Calu3 (cell line): ENCODE measurements at regions not wholly inside any gene's neighbourhood (a gene's known extent, or its start where the extent isn't known, plus 50 kb on each side); places are given as distances from the start of the nearest gene placed in this dataset.
A peak's percentile ranks its signal among the peaks of the same experiment; 100 is the strongest.
"Not testable (repeated sequence)": the region's sequence is repeated elsewhere in the genome, so short reads cannot be mapped to it uniquely, and the experiment has no call there.

Experiments
- BruUV-seq: library from RNA; stranded (reverse); fragments of 400-500 nt; replicated peaks from 2 replicates; lab custom pipeline; 2021; lab: Mats Ljungman, UMichigan
- CTCF ChIA-PET: fragments of 300-600 bp; sonication (Branson Sonifier 250); formaldehyde crosslinking; loops from one replicate; lab custom pipeline; 2022; ENCODE audit warnings: antibody characterized with exemption; lab: Charles Lee
- DNase-seq: peaks from one replicate; pipeline ENCODE4 v3.0.0; 2022
- H3K27ac Mint-ChIP-seq: one replicate; pipeline ENCODE4 v1.8.0; 2022; ENCODE audit warnings: mixed read lengths; ENCODE audit not compliant: unreplicated experiment
- H3K27me3 Mint-ChIP-seq: one replicate; pipeline ENCODE4 v1.8.0; 2022; ENCODE audit warnings: mixed read lengths; ENCODE audit not compliant: unreplicated experiment
- H3K36me3 Mint-ChIP-seq: one replicate; pipeline ENCODE4 v1.8.0; 2022; ENCODE audit warnings: mild to moderate bottlenecking, moderate library complexity, mixed read lengths; ENCODE audit not compliant: insufficient read depth, unreplicated experiment
- H3K4me1 Mint-ChIP-seq: one replicate; pipeline ENCODE4 v1.8.0; 2022; ENCODE audit warnings: mild to moderate bottlenecking, low read depth, mixed read lengths; ENCODE audit not compliant: unreplicated experiment
- H3K4me3 Mint-ChIP-seq: one replicate; pipeline ENCODE4 v1.8.0; 2022; ENCODE audit warnings: mild to moderate bottlenecking, low read depth, moderate library complexity, mixed read lengths; ENCODE audit not compliant: unreplicated experiment
- H3K9me3 Mint-ChIP-seq: one replicate; pipeline ENCODE4 v1.8.0; 2022; ENCODE audit warnings: low read depth, mixed read lengths; ENCODE audit not compliant: unreplicated experiment
- CTCF ChIP-seq: fragments of 200-600 bp; IDR thresholded peaks from one replicate; pipeline ENCODE4 v1.8.0; 2022; ENCODE audit warnings: antibody characterized with exemption; ENCODE audit not compliant: unreplicated experiment
- intact Hi-C: fragments of 100-400 bp; cut with micrococcal nuclease; formaldehyde crosslinking; loops from one replicate; pipeline ENCODE4 v1.10.0; 2022; ENCODE audit not compliant: unreplicated experiment

- CTCF ChIA-PET, result no interaction called here
- no TSS peak for BruUV-seq
- intact Hi-C loops, result no loop called here
- Mint-ChIP-seq H3K36me3 (no peaks in the 10 kb centered on the region), H3K27ac (no peak overlapping the region), H3K9me3 (no peaks in the 10 kb centered on the region), H3K4me1 (no peaks in the 10 kb centered on the region), H3K27me3 (no peaks in the 10 kb centered on the region), H3K4me3 (no peak overlapping the region)
- TF ChIP-seq CTCF, result no peak
- peak; percentile 3 for DNase-seq
Measured at GRCh38 chr11:89625171-89625570, 84.9 kb upstream of the TRIM77 start.

- Mint-ChIP-seq H3K27ac (no peak overlapping the region), H3K9me3 (no peaks in the 10 kb centered on the region), H3K36me3 (no peaks in the 10 kb centered on the region), H3K27me3 (no peaks in the 10 kb centered on the region), H3K4me1 (no peaks in the 10 kb centered on the region), H3K4me3 (no peak overlapping the region)
- no TSS peak for BruUV-seq
- intact Hi-C loops, result no loop called here
- CTCF ChIA-PET, result no interaction called here
- no peak for DNase-seq
- no peak for TF ChIP-seq CTCF
Measured at GRCh38 chr11:89626366-89626765, 83.7 kb upstream of the TRIM77 start.

GRCh38 chr11:89626881-89627280, 83.2 kb upstream of the TRIM77 start:
- H3K4me3 Mint-ChIP-seq, intact Hi-C loops, CTCF ChIA-PET, H3K27me3 Mint-ChIP-seq, H3K4me1 Mint-ChIP-seq, H3K27ac Mint-ChIP-seq, H3K9me3 Mint-ChIP-seq, BruUV-seq, DNase-seq, H3K36me3 Mint-ChIP-seq: not testable (repeated sequence)

GRCh38 chr11:89633135-89633705, 76.9 kb upstream of the TRIM77 start:
- no peak overlapping the region for H3K27ac Mint-ChIP-seq
- no peaks in the 10 kb centered on the region for H3K27me3 Mint-ChIP-seq
- no peaks in the 10 kb centered on the region for H3K9me3 Mint-ChIP-seq
- intact Hi-C loops, result no loop called here
- no peak for TF ChIP-seq CTCF
- BruUV-seq, result no TSS peak
- CTCF ChIA-PET, result no interaction called here
- H3K36me3 Mint-ChIP-seq, result no peaks in the 10 kb centered on the region
- H3K4me3 Mint-ChIP-seq, result no peak overlapping the region
- H3K4me1 Mint-ChIP-seq, result no peaks in the 10 kb centered on the region
- no peak for DNase-seq

GRCh38 chr11:89640777-89641176, 69.3 kb upstream of the TRIM77 start:
- CTCF ChIA-PET, H3K27me3 Mint-ChIP-seq, H3K4me1 Mint-ChIP-seq, BruUV-seq, DNase-seq, intact Hi-C loops, H3K4me3 Mint-ChIP-seq, H3K9me3 Mint-ChIP-seq, H3K27ac Mint-ChIP-seq, H3K36me3 Mint-ChIP-seq: not testable (repeated sequence)

GRCh38 chr11:89648232-89648631, 61.9 kb upstream of the TRIM77 start:
- BruUV-seq, DNase-seq, intact Hi-C loops, H3K27ac Mint-ChIP-seq, H3K4me1 Mint-ChIP-seq, H3K27me3 Mint-ChIP-seq, CTCF ChIA-PET, H3K4me3 Mint-ChIP-seq, H3K9me3 Mint-ChIP-seq, H3K36me3 Mint-ChIP-seq: not testable (repeated sequence)

- H3K4me1 Mint-ChIP-seq, H3K27me3 Mint-ChIP-seq, H3K4me3 Mint-ChIP-seq, H3K9me3 Mint-ChIP-seq, DNase-seq, BruUV-seq, H3K36me3 Mint-ChIP-seq, H3K27ac Mint-ChIP-seq, CTCF ChIA-PET, intact Hi-C loops: not testable (repeated sequence)
Measured at GRCh38 chr11:89648996-89649395, 61.1 kb upstream of the TRIM77 start.

- H3K9me3 Mint-ChIP-seq, intact Hi-C loops, H3K4me1 Mint-ChIP-seq, BruUV-seq, DNase-seq, H3K27me3 Mint-ChIP-seq, CTCF ChIA-PET, H3K4me3 Mint-ChIP-seq, H3K27ac Mint-ChIP-seq, H3K36me3 Mint-ChIP-seq: not testable (repeated sequence)
Measured at GRCh38 chr11:89654669-89655068, 55.4 kb upstream of the TRIM77 start.
